ENCODE measurements at regions not wholly inside any gene's neighbourhood (a gene's known extent, or its start where the extent isn't known, plus 50 kb on each side); places are given as distances from the start of the nearest gene placed in this dataset.

GRCh38 chr13:30107121-30107520 lies 200.2 kb downstream of the KATNAL1 start:
- no peak for DNase-seq

- no peak for DNase-seq
Observed at GRCh38 chr13:30105381-30105780, 202.0 kb downstream of the KATNAL1 start.

GRCh38 chr13:30103161-30103840 lies 204.1 kb downstream of the KATNAL1 start:
- DNase-seq, result peak; percentile 34

GRCh38 chr13:30100226-30100625 lies 207.1 kb downstream of the KATNAL1 start:
- DNase-seq, result no peak

- no peak for DNase-seq
Observed at GRCh38 chr13:30097701-30098100, 209.7 kb downstream of the KATNAL1 start.

GRCh38 chr13:30097089-30097488 lies 210.3 kb downstream of the KATNAL1 start:
- DNase-seq, result no peak

- no peak for DNase-seq
Observed at GRCh38 chr13:30094015-30094414, 213.3 kb downstream of the KATNAL1 start.

GRCh38 chr13:30093236-30093635 lies 214.1 kb downstream of the KATNAL1 start:
- no peak for DNase-seq

- DNase-seq, result no peak
Observed at GRCh38 chr13:30091691-30092090, 215.7 kb downstream of the KATNAL1 start.

- no peak for DNase-seq
Observed at GRCh38 chr13:30091035-30091434, 216.3 kb downstream of the KATNAL1 start.

GRCh38 chr13:30088312-30088855 lies 219.0 kb downstream of the KATNAL1 start:
- no peak for DNase-seq

GRCh38 chr13:30085087-30085486 lies 222.3 kb downstream of the KATNAL1 start:
- no peak for DNase-seq

GRCh38 chr13:30082391-30082790 lies 225.0 kb downstream of the KATNAL1 start:
- DNase-seq, result no peak

- no peak for DNase-seq
Observed at GRCh38 chr13:30081331-30081730, 226.0 kb downstream of the KATNAL1 start.

GRCh38 chr13:30079501-30079900 lies 227.8 kb downstream of the KATNAL1 start:
- DNase-seq, result no peak

GRCh38 chr13:30078059-30078458 lies 227.6 kb upstream of the UBL3 start:
- DNase-seq, result no peak

- no peak for DNase-seq
Observed at GRCh38 chr13:30077240-30077735, 226.9 kb upstream of the UBL3 start.

- no peak for DNase-seq
Observed at GRCh38 chr13:30074955-30075614, 224.7 kb upstream of the UBL3 start.

GRCh38 chr13:30074431-30074830 lies 224.0 kb upstream of the UBL3 start:
- no peak for DNase-seq

GRCh38 chr13:30072818-30073186 lies 222.4 kb upstream of the UBL3 start:
- DNase-seq, result no peak

GRCh38 chr13:30071969-30072817 lies 221.8 kb upstream of the UBL3 start:
- no peak for DNase-seq

GRCh38 chr13:30065181-30065580 lies 214.8 kb upstream of the UBL3 start:
- no peak for DNase-seq

GRCh38 chr13:30063892-30064291 lies 213.5 kb upstream of the UBL3 start:
- no peak for DNase-seq
